Fibroblast of the conjunctiva (primary cell): ENCODE measurements at regions not wholly inside any gene's neighbourhood (a gene's known extent, or its start where the extent isn't known, plus 50 kb on each side); places are given as distances from the start of the nearest gene placed in this dataset.

Source experiments
- DNase-seq: peaks from one replicate; pipeline ENCODE4 v3.0.0-alpha.2; 2010; ENCODE audit warnings: low read depth

DNA sequence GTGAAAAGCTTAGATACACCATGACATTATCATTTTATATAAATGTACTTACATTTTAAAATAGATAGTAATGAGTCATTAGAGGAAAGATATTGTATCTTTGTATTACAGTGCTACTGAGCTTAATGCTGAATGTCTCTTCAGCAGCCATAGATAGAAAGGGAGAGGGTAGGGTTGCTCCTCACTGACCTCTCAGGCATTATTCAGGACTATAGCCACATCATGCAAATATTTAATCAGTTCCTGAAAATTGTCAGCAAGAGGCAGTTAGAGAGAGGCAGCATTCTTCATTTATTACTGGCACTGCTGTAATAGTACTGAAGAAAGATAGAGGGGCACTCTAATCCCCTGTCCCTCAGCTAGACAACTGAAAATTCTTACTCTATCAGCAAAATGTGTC is 242.0 kb upstream of the TANK start:
- no peak for DNase-seq

GRCh38 chr2:160918906-160919503 is 241.2 kb upstream of the TANK start:
- DNase-seq, result no peak

DNA sequence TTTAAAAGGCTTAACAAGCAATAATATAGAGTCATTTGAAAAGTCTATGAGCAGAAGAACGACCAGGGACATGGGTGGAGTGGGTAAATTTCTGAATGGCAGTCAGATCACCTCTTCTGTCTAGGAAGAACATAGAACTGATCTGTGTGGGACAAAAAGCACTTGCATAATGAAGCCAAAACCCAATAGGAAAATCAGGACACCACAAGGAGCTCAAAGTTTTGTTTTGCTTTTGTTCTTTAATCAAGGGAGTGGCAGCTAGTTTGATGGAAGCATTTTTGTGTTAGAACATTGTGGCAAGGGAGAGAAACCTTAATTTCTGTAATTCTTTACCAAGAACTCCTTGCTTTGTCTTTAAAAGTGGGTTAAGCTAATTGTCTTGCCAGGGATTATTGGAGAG is 240.2 kb upstream of the TANK start:
- DNase-seq, result no peak

GRCh38 chr2:160920791-160921303 is 239.4 kb upstream of the TANK start:
- DNase-seq, result peak; percentile 98

DNA sequence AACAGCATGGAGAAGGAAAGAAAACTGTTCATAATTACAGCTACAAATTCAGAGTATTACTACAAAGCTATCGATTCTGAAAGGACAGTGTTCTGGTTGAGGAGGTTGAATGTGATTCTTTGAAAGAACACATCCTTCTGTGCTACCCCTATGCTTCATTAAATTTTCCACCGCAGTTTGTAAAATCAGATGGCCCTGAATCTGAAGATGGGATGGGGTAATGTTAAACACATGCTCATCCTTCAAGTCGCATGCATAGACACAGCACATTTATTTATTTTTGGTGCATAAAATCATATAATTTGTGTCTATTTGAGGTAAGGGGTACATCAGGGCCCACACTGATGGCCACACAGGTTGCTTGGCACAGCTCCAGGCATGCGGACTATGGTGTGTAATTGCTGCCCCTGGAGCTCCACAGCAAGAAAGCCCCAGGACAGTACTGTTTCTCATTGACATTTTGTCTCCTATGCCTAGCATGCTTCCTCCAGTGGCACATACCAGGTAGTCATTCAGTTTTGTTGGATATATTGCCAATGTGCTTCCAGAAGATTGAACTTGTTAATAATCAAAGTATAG is 238.8 kb upstream of the TANK start:
- no peak for DNase-seq

DNA sequence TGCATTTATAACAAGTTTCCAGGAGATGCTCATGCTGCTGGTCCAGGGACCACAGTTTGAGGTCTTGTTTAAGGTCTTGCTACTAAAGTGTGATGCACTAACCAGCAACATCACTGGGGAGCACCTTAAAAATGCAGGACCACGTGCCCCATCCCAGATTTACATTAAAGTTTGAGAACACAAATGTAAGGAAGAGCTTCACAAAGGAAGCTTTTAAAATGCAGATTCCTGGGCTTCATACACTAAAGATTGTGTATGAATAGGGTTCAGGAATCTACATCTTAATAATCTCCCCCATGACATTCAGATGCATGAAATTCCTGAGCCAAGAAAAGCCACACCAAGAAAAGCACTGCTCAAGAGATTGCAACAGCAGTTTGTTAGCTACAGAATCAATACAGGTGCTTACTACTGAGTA is 235.3 kb upstream of the TANK start:
- DNase-seq, result no peak

DNA sequence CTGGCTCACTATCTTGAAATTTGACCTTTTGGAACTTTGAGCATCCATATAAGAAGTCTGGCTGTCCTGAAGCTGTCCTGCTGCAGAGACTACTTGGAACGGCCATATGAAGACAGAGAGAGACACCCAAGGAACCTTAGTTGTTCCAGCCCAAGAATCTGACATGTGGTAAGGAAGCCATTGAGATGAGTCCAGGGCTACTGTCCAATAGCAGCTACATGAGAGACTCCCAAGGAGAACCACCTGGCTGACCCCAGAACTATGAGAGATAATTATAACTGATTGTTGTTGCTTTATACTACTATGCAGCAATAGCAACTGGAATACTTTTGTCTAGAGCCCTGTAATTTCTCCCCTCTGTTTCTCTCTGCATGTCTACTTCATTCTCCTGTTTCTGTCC is 234.3 kb upstream of the TANK start:
- no peak for DNase-seq

DNA sequence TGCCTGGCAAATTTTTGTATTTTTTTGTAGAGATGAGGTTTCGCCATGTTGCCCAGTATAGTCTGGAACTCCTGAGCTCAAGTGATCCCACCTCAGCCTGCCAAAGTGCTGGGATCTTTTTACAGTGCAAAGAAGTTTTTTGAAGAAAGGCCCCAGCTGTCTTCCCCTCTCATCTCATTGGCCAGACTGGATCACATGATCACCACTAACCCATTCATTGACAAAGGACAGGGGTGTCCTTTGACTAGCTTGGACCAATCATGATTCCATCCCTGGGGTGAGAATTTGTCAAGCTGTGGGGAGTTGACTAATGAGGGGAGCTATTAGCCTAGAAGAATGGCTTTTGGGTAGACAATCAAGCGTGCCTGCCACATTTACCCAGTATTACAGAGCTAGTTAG is 232.9 kb upstream of the TANK start:
- no peak for DNase-seq

DNA sequence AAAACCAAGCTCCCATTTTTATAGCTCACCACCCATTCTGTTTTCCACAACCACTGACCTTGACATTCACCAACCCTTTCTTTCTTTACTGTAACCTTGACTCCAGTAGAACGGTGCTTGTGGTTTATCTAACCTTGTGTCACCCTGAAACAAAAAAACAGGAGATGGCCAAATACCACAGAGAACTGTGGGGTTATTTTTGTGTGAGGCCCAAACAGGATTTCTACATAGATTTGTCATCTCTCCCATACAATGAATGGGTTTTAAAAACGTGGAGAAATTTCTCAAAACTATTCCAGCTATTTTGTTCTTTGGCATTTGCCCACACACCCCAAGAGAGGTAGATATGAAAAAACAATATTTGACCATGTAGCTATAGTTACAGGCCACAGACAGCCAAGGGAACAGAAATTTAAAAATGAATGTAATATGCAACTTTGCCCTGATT is 231.3 kb upstream of the TANK start:
- no peak for DNase-seq

- no peak for DNase-seq
Observed at GRCh38 chr2:160931531-160931930, 228.7 kb upstream of the TANK start.

- DNase-seq, result no peak
Observed at GRCh38 chr2:160932960-160933359, 227.3 kb upstream of the TANK start.

DNA sequence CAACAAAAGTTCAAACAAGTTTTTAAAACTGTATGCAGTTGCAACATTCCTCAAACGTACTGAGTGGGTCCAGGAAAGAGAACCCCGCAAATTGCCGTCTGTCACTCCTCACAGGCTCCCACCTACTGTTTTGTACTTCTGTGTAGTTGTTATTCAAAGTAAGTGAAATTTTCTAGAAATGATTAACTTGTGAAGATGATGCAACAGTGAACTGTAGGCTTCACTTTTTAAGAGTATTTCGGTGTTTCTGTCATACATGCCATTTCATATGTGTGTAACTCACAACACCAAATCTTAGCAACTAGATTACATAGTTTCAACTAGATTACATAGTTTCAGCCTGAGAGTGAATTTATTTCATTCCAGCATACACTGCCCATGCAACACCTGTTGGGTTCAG is 226.0 kb upstream of the TANK start:
- DNase-seq, result no peak

DNA sequence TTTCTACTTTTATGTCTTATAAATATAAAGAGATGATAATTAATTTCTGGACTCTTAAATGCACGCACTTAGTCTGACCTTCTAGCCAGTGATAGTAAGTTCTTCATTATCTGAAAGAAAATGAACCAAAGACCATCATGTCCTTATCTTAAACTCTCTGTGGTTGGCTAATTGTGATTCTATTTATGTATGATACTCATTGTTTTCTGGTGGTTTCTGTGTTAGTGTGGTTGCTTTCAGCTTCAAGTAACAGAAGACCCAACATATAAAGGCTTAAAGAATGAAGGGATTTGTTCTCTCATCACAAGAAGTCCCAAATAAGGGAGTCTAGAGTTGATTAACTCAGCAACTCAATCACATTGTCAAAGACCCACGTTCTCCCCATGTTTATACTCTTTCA is 225.2 kb upstream of the TANK start:
- no peak for DNase-seq

DNA sequence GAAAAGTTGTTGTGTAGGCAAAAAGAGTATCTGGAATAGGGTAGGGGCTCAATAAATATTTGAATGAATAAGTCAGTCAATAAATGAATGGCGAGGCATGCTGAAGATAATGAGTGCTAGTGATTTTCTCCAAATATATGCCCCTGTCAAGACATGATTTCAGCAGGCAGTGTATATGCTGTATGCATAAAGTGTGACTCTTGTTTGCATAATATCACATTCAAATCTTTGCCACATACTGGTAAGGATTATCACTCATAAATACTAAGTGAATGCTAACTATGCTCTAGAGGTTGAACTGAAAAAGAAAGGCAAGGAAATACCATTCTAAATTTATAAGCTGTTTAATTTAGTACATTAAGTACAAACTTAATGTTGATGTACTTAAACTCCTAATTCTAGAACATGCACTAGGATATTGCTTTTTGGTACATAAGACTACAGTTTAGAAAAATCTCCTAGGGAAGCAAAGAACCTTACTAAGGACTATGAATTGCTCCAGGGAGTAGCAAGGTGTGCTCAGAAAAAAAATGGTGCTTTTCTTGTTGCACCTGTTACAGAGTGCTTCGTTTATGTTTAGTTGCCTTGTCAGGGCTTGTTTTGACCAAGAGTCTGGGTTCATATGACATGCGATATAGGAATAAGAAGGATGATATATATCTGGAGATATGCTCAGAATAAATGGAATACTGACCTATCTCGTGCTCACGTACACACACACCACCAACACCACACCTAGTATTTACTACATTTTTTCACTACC is 224.0 kb upstream of the TANK start:
- no peak for DNase-seq

GRCh38 chr2:160940271-160940670 is 220.0 kb upstream of the TANK start:
- no peak for DNase-seq

DNA sequence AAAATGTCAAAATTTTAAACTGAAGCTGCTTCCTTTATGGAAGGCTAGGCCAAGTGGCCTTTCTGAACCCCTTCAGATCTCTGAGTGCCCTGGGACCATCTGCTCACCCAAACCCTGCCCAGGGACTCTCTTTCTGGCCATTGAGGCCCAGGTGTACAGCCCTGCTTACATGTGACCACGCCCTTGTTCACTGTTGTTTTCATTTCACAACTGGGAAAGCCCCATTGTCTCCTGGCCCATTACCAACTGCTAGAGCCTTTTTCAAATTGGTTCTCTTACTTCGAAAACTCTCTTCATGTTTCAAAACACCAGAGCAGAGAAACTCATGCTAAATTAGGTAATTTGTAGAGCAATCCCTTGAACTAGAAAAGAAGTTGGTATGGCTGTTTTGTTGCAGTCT is 219.5 kb upstream of the TANK start:
- DNase-seq, result no peak

GRCh38 chr2:160941290-160941846 is 218.9 kb upstream of the TANK start:
- DNase-seq, result no peak

DNA sequence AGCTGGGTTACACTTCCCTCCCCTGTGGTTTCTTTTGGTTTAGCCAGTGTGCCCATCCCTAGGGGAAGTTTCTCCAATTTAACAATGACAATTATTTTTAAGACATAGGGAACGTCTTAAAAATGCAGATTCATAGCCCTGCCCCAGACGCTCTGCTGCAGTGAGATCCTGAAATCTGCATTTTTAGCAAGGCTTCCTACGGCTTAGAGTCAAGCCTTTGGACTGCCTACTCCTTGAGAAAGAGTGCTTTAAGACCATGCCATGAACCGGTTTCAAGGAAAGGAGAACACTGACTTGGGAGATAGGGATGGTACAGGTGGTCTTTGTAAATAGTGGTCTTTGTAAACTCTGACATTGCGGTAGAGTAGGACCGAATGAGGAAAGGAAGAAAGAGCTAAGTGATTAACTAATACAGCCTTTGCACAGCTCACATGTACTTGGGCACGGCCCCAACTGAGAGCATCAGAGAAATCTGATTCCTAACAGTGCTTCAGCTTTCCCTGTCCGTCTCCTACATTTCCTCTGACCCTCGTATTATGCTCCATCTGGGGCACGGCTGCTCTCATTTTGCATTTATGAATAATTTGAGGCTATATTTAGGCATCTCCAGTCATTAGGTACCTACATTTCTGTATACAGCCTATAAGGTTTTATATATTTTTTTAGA is 217.6 kb upstream of the TANK start:
- no peak for DNase-seq

GRCh38 chr2:160943414-160943813 is 216.8 kb upstream of the TANK start:
- DNase-seq, result no peak

DNA sequence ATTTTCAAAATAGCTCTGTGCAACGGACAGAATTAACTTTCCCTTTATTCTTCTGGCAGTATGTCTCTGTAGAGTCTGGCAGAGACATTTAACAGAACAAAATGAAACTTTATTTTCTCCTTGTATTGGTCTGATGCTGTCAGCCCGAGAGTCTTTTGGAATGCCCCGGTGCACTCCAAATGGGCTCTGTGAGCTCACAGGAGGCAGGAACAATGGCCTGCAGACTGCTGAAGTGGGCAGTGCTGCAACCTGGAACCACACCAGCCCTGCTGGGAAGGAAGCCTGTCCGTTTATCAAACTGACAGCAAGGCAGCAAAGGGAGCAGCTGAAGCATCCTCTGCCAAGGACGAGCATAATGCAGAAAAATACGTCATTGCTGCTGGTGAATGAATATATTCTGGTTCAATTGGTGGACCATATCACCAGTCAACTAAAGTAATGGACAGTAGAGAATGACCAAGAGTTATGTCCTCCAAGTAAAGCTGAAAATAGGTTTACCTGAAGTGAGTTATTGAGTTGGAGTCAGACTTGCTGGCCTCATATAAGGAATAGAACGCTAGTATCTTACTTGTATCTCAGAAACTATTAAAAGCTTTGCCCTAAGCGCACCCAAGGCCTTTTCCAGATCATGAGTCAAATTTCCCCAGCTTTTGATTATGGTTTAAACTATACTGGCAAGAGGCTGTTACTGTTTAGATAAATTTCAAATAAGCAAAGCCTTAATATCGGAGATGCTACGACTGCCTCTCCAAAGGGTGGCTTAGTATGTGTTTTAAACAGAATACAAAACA is 207.6 kb upstream of the TANK start:
- DNase-seq, result no peak

DNA sequence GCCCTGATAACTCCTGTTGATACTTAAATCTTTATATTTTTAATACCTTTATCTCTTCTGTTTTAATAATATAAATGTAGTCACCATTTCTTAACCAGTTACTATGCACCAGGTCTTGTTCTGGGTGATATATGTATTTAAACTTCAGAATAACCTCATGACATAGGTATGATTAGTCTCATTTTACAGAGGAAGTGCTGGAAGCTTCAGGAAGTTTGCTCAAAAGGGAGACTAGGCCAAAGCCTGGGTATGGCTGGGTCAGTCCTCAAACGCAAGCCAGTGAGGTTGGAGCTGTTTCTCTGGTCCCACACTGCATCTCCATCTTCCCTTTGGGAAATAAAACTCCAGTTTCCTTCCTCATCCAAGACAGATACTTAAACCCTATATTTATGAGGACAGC is 204.7 kb upstream of the TANK start:
- DNase-seq, result no peak
